IPS-18a (cell line): ENCODE measurements at regions not wholly inside any gene's neighbourhood (a gene's known extent, or its start where the extent isn't known, plus 50 kb on each side); places are given as distances from the start of the nearest gene placed in this dataset.
"Not testable (repeated sequence)": the region's sequence is repeated elsewhere in the genome, so short reads cannot be mapped to it uniquely, and the experiment has no call there.

Source experiments
- H3K27ac ChIP-seq: one replicate; pipeline ENCODE4 v1.5.1; 2013; ENCODE audit warnings: low read length
- H3K27me3 ChIP-seq: one replicate; pipeline ENCODE4 v1.6.1; 2013; ENCODE audit warnings: mild to moderate bottlenecking, low read length; ENCODE audit not compliant: control insufficient read depth, insufficient read depth
- H3K36me3 ChIP-seq: one replicate; pipeline ENCODE4 v1.6.1; 2013; ENCODE audit warnings: low read depth, low read length; ENCODE audit not compliant: control insufficient read depth
- H3K4me1 ChIP-seq: one replicate; pipeline ENCODE4 v1.6.1; 2013; ENCODE audit warnings: low read depth, low read length; ENCODE audit not compliant: control insufficient read depth
- H3K4me3 ChIP-seq: one replicate; pipeline ENCODE4 v1.5.1; 2013; ENCODE audit warnings: low read length
- H3K9ac ChIP-seq: one replicate; pipeline ENCODE4 v1.6.1; 2013; ENCODE audit warnings: mild to moderate bottlenecking, low read length, moderate library complexity
- H3K9me3 ChIP-seq: one replicate; pipeline ENCODE4 v1.6.1; 2013; ENCODE audit warnings: low read depth, low read length; ENCODE audit not compliant: control insufficient read depth

GRCh38 chr7:138196503-138196946 lies 120.3 kb downstream of the AKR1D1 start:
- H3K9ac ChIP-seq, H3K27me3 ChIP-seq, H3K4me1 ChIP-seq, H3K9me3 ChIP-seq, H3K27ac ChIP-seq, H3K36me3 ChIP-seq, H3K4me3 ChIP-seq: not testable (repeated sequence)

GRCh38 chr7:138196971-138197896 lies 121.0 kb downstream of the AKR1D1 start:
- H3K4me1 ChIP-seq, result no peaks in the 10 kb centered on the region
- H3K4me3 ChIP-seq, result no peak overlapping the region
- no peaks in the 10 kb centered on the region for H3K36me3 ChIP-seq
- H3K9me3 ChIP-seq, result no peaks in the 10 kb centered on the region
- H3K27me3 ChIP-seq, result no peaks in the 10 kb centered on the region
- no peak overlapping the region for H3K27ac ChIP-seq
- H3K9ac ChIP-seq, result no peak overlapping the region

GRCh38 chr7:138204285-138204981 lies 128.2 kb downstream of the AKR1D1 start:
- no peaks in the 10 kb centered on the region for H3K36me3 ChIP-seq
- H3K9me3 ChIP-seq, result no peaks in the 10 kb centered on the region
- H3K4me3 ChIP-seq, result no peak overlapping the region
- H3K4me1 ChIP-seq, result peaks cover 49% of the 10 kb centered on the region
- H3K27me3 ChIP-seq, result no peaks in the 10 kb centered on the region
- no peak overlapping the region for H3K9ac ChIP-seq
- peak overlapping the region; percentile 86 for H3K27ac ChIP-seq

- H3K9ac ChIP-seq, result peak overlapping the region; percentile 21
Measured at GRCh38 chr7:138204982-138205298, 128.7 kb downstream of the AKR1D1 start.

GRCh38 chr7:138205614-138206150 lies 129.4 kb downstream of the AKR1D1 start:
- H3K9ac ChIP-seq, result peak overlapping the region; percentile 21
- H3K27me3 ChIP-seq, result no peaks in the 10 kb centered on the region
- peak overlapping the region; percentile 86 for H3K27ac ChIP-seq
- no peaks in the 10 kb centered on the region for H3K9me3 ChIP-seq
- H3K36me3 ChIP-seq, result no peaks in the 10 kb centered on the region
- H3K4me3 ChIP-seq, result peak overlapping the region; percentile 29
- H3K4me1 ChIP-seq, result peaks cover 49% of the 10 kb centered on the region

More at GRCh38 chr7:138204982-138205298, 128.7 kb downstream of the AKR1D1 start:
- Histone ChIP-seq H3K9me3 (no peaks in the 10 kb centered on the region), H3K36me3 (no peaks in the 10 kb centered on the region), H3K4me3 (peak overlapping the region; percentile 29), H3K27me3 (no peaks in the 10 kb centered on the region), H3K4me1 (peaks cover 49% of the 10 kb centered on the region), H3K27ac (peak overlapping the region; percentile 86)

GRCh38 chr7:138207555-138207971 lies 131.3 kb downstream of the AKR1D1 start:
- Histone ChIP-seq H3K9me3 (no peaks in the 10 kb centered on the region), H3K4me3 (peak overlapping the region; percentile 31), H3K27ac (peak overlapping the region; percentile 92), H3K4me1 (peaks cover 56% of the 10 kb centered on the region), H3K36me3 (no peaks in the 10 kb centered on the region), H3K27me3 (no peaks in the 10 kb centered on the region), H3K9ac (peak overlapping the region; percentile 46)

- H3K9ac ChIP-seq, result peak overlapping the region; percentile 46
Measured at GRCh38 chr7:138208142-138208570, 131.9 kb downstream of the AKR1D1 start.

GRCh38 chr7:138208864-138209263 lies 132.6 kb downstream of the AKR1D1 start:
- no peak overlapping the region for H3K4me3 ChIP-seq
- H3K9me3 ChIP-seq, result no peaks in the 10 kb centered on the region
- peak overlapping the region; percentile 46 for H3K9ac ChIP-seq
- peaks cover 49% of the 10 kb centered on the region for H3K4me1 ChIP-seq
- no peaks in the 10 kb centered on the region for H3K36me3 ChIP-seq
- H3K27ac ChIP-seq, result peak overlapping the region; percentile 92
- H3K27me3 ChIP-seq, result no peaks in the 10 kb centered on the region

More at GRCh38 chr7:138208142-138208570, 131.9 kb downstream of the AKR1D1 start:
- Histone ChIP-seq H3K9me3 (no peaks in the 10 kb centered on the region), H3K36me3 (no peaks in the 10 kb centered on the region), H3K4me1 (peaks cover 56% of the 10 kb centered on the region), H3K27ac (peak overlapping the region; percentile 92), H3K4me3 (peak overlapping the region; percentile 31), H3K27me3 (no peaks in the 10 kb centered on the region)

GRCh38 chr7:138212314-138212713 lies 136.1 kb downstream of the AKR1D1 start:
- Histone ChIP-seq H3K9me3 (no peaks in the 10 kb centered on the region), H3K4me3 (no peak overlapping the region), H3K27ac (no peak overlapping the region), H3K9ac (no peak overlapping the region), H3K4me1 (peaks cover 26% of the 10 kb centered on the region), H3K36me3 (no peaks in the 10 kb centered on the region), H3K27me3 (no peaks in the 10 kb centered on the region)

- H3K4me1 ChIP-seq, result peaks cover 8% of the 10 kb centered on the region
- no peak overlapping the region for H3K27ac ChIP-seq
- H3K4me3 ChIP-seq, result no peak overlapping the region
- H3K36me3 ChIP-seq, result no peaks in the 10 kb centered on the region
- H3K9ac ChIP-seq, result no peak overlapping the region
- H3K27me3 ChIP-seq, result no peaks in the 10 kb centered on the region
- peaks cover 18% of the 10 kb centered on the region for H3K9me3 ChIP-seq
Measured at GRCh38 chr7:138214926-138215325, 138.7 kb downstream of the AKR1D1 start.

- H3K9ac ChIP-seq, H3K27ac ChIP-seq, H3K4me1 ChIP-seq, H3K27me3 ChIP-seq, H3K4me3 ChIP-seq, H3K36me3 ChIP-seq: not testable (repeated sequence)
- peaks cover 47% of the 10 kb centered on the region for H3K9me3 ChIP-seq
Measured at GRCh38 chr7:138220321-138220720, 144.1 kb downstream of the AKR1D1 start.
